ENCODE measurements at regions not wholly inside any gene's neighbourhood (a gene's known extent, or its start where the extent isn't known, plus 50 kb on each side); places are given as distances from the start of the nearest gene placed in this dataset.

DNA sequence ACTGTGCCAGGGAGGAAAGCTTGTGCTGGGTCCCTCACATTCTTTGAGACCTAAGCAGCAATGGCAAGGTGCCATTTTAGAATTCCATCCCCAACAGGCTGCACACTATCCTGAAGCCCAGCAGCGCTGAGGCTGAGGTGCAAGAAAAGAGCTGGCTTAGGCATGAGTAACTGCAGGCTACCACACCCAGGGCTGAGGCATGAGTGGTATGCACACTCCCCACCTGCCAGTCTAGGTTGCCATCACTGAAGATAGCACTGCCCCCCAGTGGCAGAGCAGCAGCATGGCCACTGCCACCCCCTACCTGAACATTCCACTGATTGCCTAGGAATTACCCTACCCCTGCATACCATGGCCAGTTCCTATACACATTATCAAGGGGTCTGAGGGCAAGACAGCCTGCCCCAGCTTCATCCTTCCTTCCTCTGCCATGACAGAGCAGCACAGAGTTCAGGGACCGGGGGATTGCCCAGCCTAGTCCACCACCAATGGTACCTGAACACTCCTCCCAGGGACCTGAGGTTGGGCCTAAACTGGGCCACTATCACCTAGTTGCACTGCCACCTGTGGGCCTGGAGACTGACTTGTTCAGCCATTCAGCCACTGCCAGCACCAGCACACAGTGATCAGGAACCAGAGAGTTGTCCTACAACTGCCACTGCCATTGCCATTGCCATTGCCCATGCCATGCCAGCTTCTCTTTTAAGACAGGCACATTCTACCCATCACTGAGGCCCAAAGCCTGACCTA is 129.8 kb downstream of the SATB1 start:
- DNase-seq: no peak

GRCh38 chr3:18290157-18290556 is 135.0 kb downstream of the SATB1 start:
- DNase-seq: no peak

- DNase-seq: no peak
These were observed 136.9 kb downstream of the SATB1 start for GRCh38 chr3:18288243-18288642.

GRCh38 chr3:18284716-18285115 is 140.4 kb downstream of the SATB1 start:
- no peak for DNase-seq

DNA sequence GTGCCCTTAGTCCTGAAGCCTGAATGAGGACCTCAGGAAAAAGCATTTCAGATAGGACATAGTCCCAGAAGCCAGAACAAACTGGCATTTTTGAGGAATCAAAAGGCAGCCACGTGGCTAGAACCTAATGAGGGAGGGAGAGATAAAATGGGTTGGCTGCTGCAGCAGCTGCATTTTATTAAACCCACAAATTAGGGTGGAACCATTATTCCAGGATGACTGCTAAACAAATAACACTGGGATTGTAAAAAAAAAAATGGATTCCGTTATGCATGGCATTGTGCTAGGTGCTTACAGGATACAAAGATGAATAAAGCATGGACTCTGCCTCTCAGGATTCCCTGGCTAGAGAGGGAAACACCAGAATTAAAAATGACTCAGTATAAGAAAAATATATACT is 141.5 kb downstream of the SATB1 start:
- DNase-seq: no peak

DNA sequence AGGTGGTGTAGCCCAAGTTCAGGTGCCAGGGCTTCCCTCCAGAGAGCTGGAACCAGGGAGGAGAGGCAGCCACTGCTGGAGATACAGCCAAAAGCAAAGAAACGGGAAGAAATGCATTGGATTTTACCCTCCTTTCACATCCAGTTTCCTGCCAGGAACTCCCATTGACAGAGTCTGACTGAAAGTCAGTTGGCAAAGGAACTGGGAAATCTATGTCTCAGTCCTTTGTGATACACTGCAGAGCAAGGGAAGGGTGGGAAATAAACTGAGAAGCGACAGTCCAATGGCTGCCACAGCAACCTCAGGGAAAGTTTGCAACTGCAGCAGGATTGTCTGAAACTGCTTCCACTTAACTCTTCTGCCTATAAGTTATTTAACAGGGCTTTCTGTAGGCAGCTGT is 142.6 kb downstream of the SATB1 start:
- no peak for DNase-seq

DNA sequence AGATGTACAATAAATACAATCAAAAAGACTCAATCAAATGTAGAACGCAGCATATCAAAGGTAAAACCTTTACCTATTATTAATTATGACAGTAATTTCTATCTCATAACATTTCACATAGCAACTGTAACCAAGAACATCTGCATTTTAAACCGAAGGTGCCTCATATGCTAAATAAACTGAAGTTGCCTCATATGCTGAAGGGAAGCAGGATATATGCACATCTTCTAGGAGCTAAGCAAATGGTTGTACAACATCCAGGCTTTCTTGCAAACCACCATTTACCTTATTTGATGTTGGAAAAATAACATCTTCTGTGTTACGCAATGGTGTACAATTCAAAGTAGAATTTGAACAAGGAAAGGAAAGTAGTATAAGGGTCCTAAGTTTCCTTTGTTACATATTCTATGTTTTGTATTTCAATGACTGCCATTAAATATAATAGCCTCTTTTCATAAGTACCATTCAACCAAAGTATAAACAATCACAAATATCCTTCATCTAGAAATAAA is 145.9 kb downstream of the SATB1 start:
- DNase-seq: no peak

GRCh38 chr3:18264853-18265252 is 160.3 kb downstream of the SATB1 start:
- DNase-seq: no peak

DNA sequence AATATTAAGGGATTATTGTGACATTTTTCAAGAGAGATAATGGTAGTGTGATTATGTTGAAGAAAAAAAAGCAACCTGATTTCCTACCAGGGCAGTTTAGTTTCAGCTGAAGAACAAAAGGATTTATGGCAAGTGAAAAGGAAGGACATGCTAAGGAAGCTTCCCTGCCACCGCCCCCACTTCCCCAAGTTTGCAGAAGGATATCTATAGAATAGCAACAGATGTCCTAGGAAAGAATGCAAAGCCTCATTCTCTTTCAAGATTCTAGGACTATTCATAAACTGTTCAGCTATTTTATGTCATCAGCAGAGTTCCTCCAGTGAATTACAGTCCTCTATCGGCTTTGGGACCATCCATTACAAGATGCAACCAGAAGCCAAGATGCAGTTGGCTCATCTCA is 160.8 kb downstream of the SATB1 start:
- DNase-seq: no peak

GRCh38 chr3:18258492-18258891 is 166.6 kb downstream of the SATB1 start:
- DNase-seq: no peak

- DNase-seq: no peak
These were observed 172.6 kb downstream of the SATB1 start for GRCh38 chr3:18252578-18252977.

DNA sequence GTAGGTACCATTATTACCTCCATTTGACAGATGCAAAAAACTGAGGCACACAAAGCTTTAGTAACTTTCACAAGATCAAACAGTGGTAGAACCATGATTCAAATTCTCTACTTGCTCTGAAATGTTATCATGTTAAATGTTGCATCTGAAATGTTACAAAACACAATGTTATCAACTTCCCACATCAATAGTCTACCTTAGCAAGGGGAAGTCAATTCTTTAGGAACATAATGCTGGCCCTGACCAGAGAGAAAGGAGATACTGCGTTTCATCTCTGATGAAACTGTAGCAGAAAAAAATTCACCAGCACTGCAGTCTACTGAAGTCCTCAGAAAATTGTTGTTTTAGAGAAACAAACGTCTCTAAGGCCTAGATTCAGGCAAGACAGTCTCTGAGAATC is 174.1 kb downstream of the SATB1 start:
- DNase-seq: no peak

DNA sequence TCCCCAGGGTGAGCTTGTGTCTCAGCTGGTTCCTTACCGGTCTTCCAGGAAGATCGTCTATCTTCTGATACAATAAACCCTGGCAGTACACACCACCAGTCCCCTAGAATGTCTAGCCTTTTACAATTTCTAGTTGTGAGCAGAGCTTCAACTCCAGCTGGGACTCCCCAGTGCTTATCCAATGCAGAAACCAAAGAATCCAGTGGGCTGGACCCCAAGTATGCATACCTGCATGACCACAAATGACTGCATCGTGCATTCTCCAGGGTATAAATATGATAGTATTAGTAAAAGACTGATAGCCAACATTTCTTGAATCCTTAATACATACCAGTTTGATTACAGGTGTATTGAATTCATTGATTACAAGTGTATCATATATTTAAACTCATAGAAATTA is 176.0 kb downstream of the SATB1 start:
- DNase-seq: no peak

DNA sequence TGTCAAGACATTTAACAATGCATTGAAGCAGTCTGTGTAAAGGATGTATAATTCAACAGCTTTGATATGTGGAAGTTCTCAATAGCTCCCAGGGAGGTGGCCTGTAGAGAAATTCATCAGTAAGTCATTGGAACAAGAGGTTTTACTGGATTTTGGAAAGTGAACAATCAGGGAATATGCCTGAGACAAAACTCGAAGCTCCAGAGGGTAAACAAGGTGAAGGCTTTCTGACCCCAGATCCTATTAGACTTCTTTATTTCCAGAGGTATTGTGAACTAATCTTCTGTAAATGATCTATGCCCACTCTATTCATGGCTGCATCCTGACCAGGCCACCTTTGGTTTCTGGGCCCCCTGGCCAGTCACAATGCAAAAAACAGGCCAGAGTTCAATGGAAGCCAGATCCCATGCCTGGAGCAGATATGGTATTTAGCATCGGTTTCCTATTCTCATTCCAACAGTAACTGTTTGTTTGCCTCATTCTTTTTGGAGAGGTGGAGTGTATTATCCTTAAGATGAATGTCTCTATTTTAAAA is 177.3 kb downstream of the SATB1 start:
- no peak for DNase-seq

DNA sequence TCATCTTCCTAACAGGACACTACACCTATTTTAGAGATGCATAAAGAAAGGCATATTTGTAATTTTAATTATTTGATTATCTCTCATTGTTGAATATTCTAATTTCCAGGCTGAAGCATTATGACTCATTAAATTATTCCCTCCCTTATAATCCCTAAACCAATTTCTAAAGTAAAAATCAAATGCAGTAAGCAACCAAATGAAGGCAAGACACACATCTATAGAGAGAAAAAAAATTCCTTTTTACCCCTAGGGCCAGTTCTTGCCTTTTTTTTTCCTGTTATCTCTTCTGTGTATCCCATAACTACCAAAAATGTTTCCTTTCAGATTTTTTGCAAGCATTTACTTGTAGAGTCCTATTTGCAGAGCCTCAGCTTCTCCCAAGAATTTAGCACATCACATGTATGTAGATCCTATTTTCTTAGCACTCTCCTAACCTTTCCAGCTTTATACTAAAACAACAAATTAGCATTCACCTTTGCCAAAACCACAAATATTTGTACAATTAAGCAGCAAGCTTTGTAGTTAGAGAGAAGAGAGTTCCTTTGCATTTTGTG is 177.9 kb downstream of the SATB1 start:
- DNase-seq: no peak

DNA sequence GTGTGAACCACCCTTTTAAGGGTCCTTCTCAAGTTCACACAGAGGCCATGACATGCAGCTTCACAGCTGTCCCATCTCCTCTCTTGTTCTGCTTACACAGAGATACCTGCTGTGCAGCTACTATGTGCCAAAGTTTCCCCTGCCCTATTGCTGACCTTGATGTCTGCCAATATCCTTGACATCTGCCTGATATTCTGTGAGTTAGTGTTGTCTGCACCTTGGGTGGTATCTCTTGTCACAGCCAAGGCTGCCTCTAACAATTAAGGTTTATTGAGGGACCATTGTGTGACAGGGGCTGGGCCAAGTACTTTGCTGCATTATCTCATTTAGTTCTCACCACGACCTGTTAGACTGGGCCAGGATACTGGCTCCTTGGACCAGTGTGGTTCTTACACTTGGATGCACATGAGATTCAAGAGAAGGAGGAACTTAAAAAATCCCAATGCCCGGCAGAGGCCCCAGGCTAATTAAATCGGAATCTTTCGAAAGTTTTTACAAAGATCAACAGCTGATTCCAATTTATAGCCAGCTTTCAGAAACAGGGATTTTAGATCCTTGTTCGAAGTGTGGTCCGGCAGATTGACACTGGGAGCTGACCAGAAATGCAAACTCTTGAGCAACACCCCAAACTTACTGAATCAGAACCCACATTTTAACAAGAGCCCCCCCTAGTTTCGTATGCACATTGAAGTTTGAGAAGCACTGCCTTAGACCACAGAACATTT is 178.6 kb downstream of the SATB1 start:
- DNase-seq: no peak

- no peak for DNase-seq
These were observed 179.4 kb downstream of the SATB1 start for GRCh38 chr3:18245721-18246120.

DNA sequence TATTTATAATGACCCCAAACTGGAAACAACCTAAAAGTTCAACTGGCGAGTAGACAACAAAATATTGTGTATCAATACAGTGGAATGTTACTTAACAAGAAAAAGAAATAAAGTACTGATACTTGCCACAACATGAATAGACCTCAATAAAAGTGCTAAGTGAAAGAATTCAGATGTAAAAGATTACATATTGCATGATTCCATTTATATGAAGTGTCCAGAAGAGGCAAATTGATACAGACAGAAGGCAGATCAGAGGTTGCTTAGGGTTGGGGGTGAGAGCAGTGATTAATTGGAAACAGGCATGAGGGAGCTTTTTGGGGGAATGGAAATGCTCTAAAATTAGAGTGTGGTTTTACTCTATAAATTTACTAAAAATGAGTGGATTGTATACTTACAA is 183.3 kb downstream of the SATB1 start:
- no peak for DNase-seq

DNA sequence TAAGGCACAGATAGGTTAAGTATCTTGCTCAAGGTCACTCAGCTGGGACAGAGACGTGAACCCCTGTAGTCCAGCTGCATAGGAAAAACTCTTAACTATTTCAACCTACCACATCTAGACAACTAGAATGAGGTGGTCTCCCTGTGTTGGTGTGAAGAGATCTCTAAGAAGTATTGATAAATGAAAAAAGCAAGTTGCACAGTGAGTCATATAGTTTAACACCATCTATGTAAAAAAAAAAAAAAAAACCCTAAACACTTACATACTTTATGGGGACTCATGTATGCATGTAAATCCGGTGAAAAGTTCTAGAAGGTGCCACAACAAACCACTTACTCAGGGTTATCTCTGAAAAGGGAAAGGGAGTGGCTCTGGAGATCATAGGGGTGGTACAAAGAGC is 185.5 kb downstream of the SATB1 start:
- no peak for DNase-seq

- DNase-seq: no peak
These were observed 186.3 kb downstream of the SATB1 start for GRCh38 chr3:18238746-18239331.

DNA sequence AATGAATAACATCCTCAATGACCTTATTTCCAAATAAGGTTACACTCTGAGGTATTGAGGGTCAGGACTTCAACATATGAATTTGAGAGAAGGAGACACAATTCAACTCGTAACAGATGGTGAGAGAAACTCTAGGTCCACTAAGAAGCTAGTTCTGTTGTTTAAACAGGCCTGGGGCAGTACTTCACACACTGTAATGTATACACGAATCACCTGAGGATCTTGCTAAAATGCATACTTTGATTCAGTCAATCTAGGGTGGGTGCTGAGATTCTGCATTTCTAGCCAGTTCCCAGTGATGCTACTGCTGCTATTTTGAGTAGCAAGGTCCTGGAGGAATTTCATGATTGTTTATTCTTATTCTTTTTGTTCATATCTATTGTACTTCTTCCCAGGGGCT is 186.8 kb downstream of the SATB1 start:
- DNase-seq: no peak

DNA sequence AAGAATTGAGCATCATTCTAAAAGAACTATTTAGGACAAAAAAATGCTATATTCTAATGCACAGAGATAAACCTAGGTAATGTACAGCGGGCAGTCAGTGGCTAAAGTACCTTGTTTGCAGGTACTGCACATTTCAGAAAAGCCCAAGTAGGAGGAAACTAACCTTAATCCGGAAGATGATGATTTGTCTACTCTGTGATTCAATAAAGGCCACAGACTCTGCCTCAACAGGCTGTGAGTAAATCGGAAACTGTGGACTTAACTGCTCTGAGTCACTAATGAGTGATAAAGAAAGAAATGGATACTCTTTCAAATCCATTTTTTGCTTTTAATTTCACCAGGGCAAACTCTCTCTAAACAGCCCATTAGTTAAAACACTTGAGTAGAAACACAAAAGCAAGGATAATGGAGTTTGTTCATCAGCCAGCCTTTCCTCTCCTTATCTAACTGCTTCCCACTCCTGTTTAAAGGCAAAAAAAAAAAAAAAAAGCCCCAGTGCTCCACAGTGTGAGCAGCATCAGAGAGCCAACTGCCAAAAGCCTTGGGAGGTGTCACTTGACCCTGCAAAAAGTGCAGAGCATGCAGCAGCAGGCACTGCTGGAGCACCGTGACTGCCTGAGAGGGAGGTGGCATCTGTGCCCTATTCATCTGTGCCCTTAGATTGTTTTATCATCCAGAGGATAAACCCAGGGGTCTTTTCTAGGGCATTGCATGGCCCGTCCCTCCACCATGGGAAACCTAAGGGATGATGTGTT is 187.7 kb downstream of the SATB1 start:
- DNase-seq: no peak
